IMR-90 (cell line): ENCODE measurements at regions not wholly inside any gene's neighbourhood (a gene's known extent, or its start where the extent isn't known, plus 50 kb on each side); places are given as distances from the start of the nearest gene placed in this dataset.

ENCODE experiments used
- ATAC-seq: fragments of 200-7000 bp; cut with Tn5 transposase; 2 replicates; pipeline ENCODE4 v1.9.1; 2020; ENCODE audit warnings: low read depth, mild to moderate bottlenecking, moderate library complexity
- BruUV-seq: library from RNA; stranded (reverse); fragments of 400-500 nt; replicated peaks from 2 replicates; lab custom pipeline; 2021; lab: Mats Ljungman, UMichigan
- CTCF ChIA-PET: fragments of 300-600 bp; formaldehyde crosslinking; extraction: SDS; loops from one replicate; lab custom pipeline; 2021; ENCODE audit warnings: antibody characterized with exemption; lab: Yijun Ruan, JAX
- POLR2A ChIA-PET: fragments of 300-600 bp; sonication (Branson Sonifier 250); formaldehyde crosslinking; loops from one replicate; lab custom pipeline; 2022; ENCODE audit warnings: antibody characterized with exemption; ENCODE audit not compliant: unreplicated experiment; lab: Charles Lee
- DNase-seq: peaks from one replicate; pipeline ENCODE4 v3.0.0; 2013
- H2AFZ ChIP-seq: replicated peaks from 2 replicates; pipeline ENCODE3; 2013; ENCODE audit warnings: low read length, mild to moderate bottlenecking; ENCODE audit not compliant: poor library complexity
- H2AK5ac ChIP-seq: 2 replicates; pipeline ENCODE4 v1.6.1; 2013; ENCODE audit warnings: low read depth, low read length, inconsistent platforms
- H2AK9ac ChIP-seq: replicated peaks from 2 replicates; pipeline ENCODE3; 2013; ENCODE audit warnings: mild to moderate bottlenecking, low read depth, low read length, moderate library complexity; ENCODE audit not compliant: poor library complexity
- H2BK120ac ChIP-seq: 2 replicates; pipeline ENCODE4 v1.6.1; 2013; ENCODE audit warnings: low read depth, low read length, inconsistent platforms
- H2BK15ac ChIP-seq: 3 replicates; pipeline ENCODE4 v1.6.1; 2013; ENCODE audit warnings: low read depth, low read length, inconsistent platforms
- H2BK20ac ChIP-seq: 2 replicates; pipeline ENCODE4 v1.6.1; 2013; ENCODE audit warnings: low read depth, mild to moderate bottlenecking, inconsistent platforms, low read length, moderate library complexity
- H2BK5ac ChIP-seq: 2 replicates; pipeline ENCODE4 v1.6.1; 2013; ENCODE audit warnings: mild to moderate bottlenecking, low read depth, low read length, inconsistent platforms; ENCODE audit not compliant: poor library complexity, severe bottlenecking
- H3K14ac ChIP-seq: replicated peaks from 2 replicates; pipeline ENCODE4 v1.6.1; 2013; ENCODE audit warnings: low read depth, low read length, inconsistent platforms
- H3K18ac ChIP-seq: 2 replicates; pipeline ENCODE4 v1.6.1; 2013; ENCODE audit warnings: low read depth, low read length, control low read depth
- H3K23ac ChIP-seq: 2 replicates; pipeline ENCODE4 v1.6.1; 2013; ENCODE audit warnings: low read depth, low read length, inconsistent platforms
- H3K27ac ChIP-seq: 2 replicates; pipeline ENCODE4 v1.5.1; 2013; ENCODE audit warnings: mild to moderate bottlenecking, control low read depth, low read length; ENCODE audit not compliant: insufficient read depth
- H3K27me3 ChIP-seq: 2 replicates; pipeline ENCODE4 v1.6.1; 2013; ENCODE audit warnings: low read length; ENCODE audit not compliant: control insufficient read depth, insufficient read depth
- H3K36me3 ChIP-seq: 2 replicates; pipeline ENCODE4 v1.6.1; 2013; ENCODE audit warnings: low read length, mixed read lengths; ENCODE audit not compliant: control insufficient read depth, insufficient read depth
- H3K4ac ChIP-seq: 2 replicates; pipeline ENCODE4 v1.6.1; 2013; ENCODE audit warnings: low read depth, low read length, inconsistent platforms
- H3K4me1 ChIP-seq: 2 replicates; pipeline ENCODE4 v1.6.1; 2013; ENCODE audit warnings: low read length, mixed read lengths; ENCODE audit not compliant: control insufficient read depth, insufficient read depth
- H3K4me2 ChIP-seq: 2 replicates; pipeline ENCODE4 v1.6.1; 2013; ENCODE audit warnings: low read depth, mild to moderate bottlenecking, control low read depth, low read length, moderate library complexity
- H3K4me3 ChIP-seq: 2 replicates; pipeline ENCODE4 v1.5.1; 2013; ENCODE audit warnings: low read depth, mild to moderate bottlenecking, control low read depth, low read length, moderate library complexity; ENCODE audit not compliant: insufficient read depth
- H3K56ac ChIP-seq: 2 replicates; pipeline ENCODE4 v1.6.1; 2013; ENCODE audit warnings: low read length, inconsistent platforms; ENCODE audit not compliant: insufficient read depth; ENCODE audit errors: extremely low read depth
- H3K79me1 ChIP-seq, 2 experiments: 2 replicates each; pipeline ENCODE4 v1.6.1; 2013; ENCODE audit warnings: low read length in 2 of 2, inconsistent platforms in 1 of 2, low read depth in 1 of 2
- H3K9ac ChIP-seq: 2 replicates; pipeline ENCODE4 v1.6.1; 2013; ENCODE audit warnings: low read depth, low read length, control low read depth
- H3K9me1 ChIP-seq: 2 replicates; pipeline ENCODE4 v1.6.1; 2013; ENCODE audit warnings: low read length, inconsistent platforms; ENCODE audit not compliant: insufficient read depth
- H3K9me3 ChIP-seq: 2 replicates; pipeline ENCODE4 v1.6.1; 2013; ENCODE audit warnings: low read length; ENCODE audit not compliant: control insufficient read depth, insufficient read depth
- H4K20me1 ChIP-seq: 2 replicates; pipeline ENCODE4 v1.6.1; 2013; ENCODE audit warnings: low read length, inconsistent platforms; ENCODE audit not compliant: insufficient read depth
- H4K5ac ChIP-seq: 2 replicates; pipeline ENCODE4 v1.6.1; 2013; ENCODE audit warnings: mild to moderate bottlenecking, low read depth, low read length, control low read depth
- H4K8ac ChIP-seq, 2 experiments: 2 replicates each; pipeline ENCODE4 v1.6.1; 2013; ENCODE audit warnings: low read depth in 2 of 2, low read length in 2 of 2, control low read depth in 1 of 2, inconsistent platforms in 1 of 2
- H4K91ac ChIP-seq: 2 replicates; pipeline ENCODE4 v1.6.1; 2013; ENCODE audit warnings: low read depth, low read length, inconsistent platforms; ENCODE audit not compliant: insufficient read depth
- BHLHE40 ChIP-seq: fragments of 150-350 bp; IDR thresholded peaks from 2 replicates; pipeline ENCODE4 v1.6.1; 2016; ENCODE audit warnings: mild to moderate bottlenecking, low read depth, low read length
- CEBPB ChIP-seq: IDR thresholded peaks from 2 replicates; pipeline ENCODE4 v1.6.1; 2012; ENCODE audit warnings: low read depth, low read length, improper control_type of control experiment
- CHD1 ChIP-seq: IDR thresholded peaks from 2 replicates; pipeline ENCODE4 v1.6.1; 2012; ENCODE audit warnings: low read depth, low read length, improper control_type of control experiment
- FOS ChIP-seq: fragments of 150-350 bp; IDR thresholded peaks from 2 replicates; pipeline ENCODE4 v1.6.1; 2016; ENCODE audit warnings: low read depth, low read length
- MAFK ChIP-seq: IDR thresholded peaks from 2 replicates; pipeline ENCODE4 v1.6.1; 2012; ENCODE audit warnings: low read depth, low read length, improper control_type of control experiment
- MAZ ChIP-seq: IDR thresholded peaks from 2 replicates; pipeline ENCODE4 v1.6.1; 2012; ENCODE audit warnings: low read depth, mild to moderate bottlenecking, low read length, improper control_type of control experiment, moderate library complexity, borderline replicate concordance
- MXI1 ChIP-seq: IDR thresholded peaks from 2 replicates; pipeline ENCODE4 v1.6.1; 2012; ENCODE audit warnings: low read depth, mild to moderate bottlenecking, low read length, moderate library complexity, borderline replicate concordance
- NFE2L2 ChIP-seq: fragments of 150-350 bp; IDR thresholded peaks from 2 replicates; pipeline ENCODE4 v1.6.1; 2016; ENCODE audit warnings: low read depth, mild to moderate bottlenecking, low read length
- POLR2A ChIP-seq: IDR thresholded peaks from 2 replicates; pipeline ENCODE4 v1.6.1; 2012; ENCODE audit warnings: mild to moderate bottlenecking, low read depth, low read length
- RAD21 ChIP-seq: IDR thresholded peaks from 2 replicates; pipeline ENCODE4 v1.6.1; 2012; ENCODE audit warnings: low read length, improper control_type of control experiment
- RCOR1 ChIP-seq: IDR thresholded peaks from 2 replicates; pipeline ENCODE4 v1.6.1; 2012; ENCODE audit warnings: mild to moderate bottlenecking, low read length, improper control_type of control experiment; ENCODE audit not compliant: insufficient replicate concordance
- RFX5 ChIP-seq: IDR thresholded peaks from 2 replicates; pipeline ENCODE4 v1.8.0; 2012; ENCODE audit warnings: low read depth, mild to moderate bottlenecking, low read length, moderate library complexity
- SMC3 ChIP-seq: fragments of 150-350 bp; IDR thresholded peaks from 2 replicates; pipeline ENCODE4 v1.6.1; 2016; ENCODE audit warnings: low read depth, mild to moderate bottlenecking, antibody characterized with exemption, low read length, moderate library complexity
- whole genome bisulfite sequencing, 2 experiments: methylation state at CpG; one replicate each; pipeline versions ENCODE4 v1.1.5 to v1.1.7; 2013; ENCODE audit warnings: missing lambda C conversion rate in 2 of 2; ENCODE audit not compliant: insufficient read length in 1 of 2; ENCODE audit errors: extremely low coverage in 2 of 2; 5-methylcytosine and 5-hydroxymethylcytosine counted together
- dilution Hi-C: fragments of 300-500 bp; cut with HindIII; formaldehyde crosslinking; loops from one replicate; pipeline ENCODE4 v1.14.3; 2018; ENCODE audit warnings: low sequenced_read_pairs; ENCODE audit not compliant: unreplicated experiment
- in situ Hi-C: fragments of 300-500 bp; cut with MboI; formaldehyde crosslinking; loops from 3 replicates; pipeline ENCODE4 v1.14.3; 2019; ENCODE audit warnings: low sequenced_read_pairs, inconsistent platforms, mixed read lengths
- intact Hi-C: fragments of 100-400 bp; cut with micrococcal nuclease; formaldehyde crosslinking; loops from 2 replicates; pipeline ENCODE4 v1.10.0; 2022
- TF ChIP-seq, protein P1 (sequence below): fragments of 150-350 bp; IDR thresholded peaks from 2 replicates; pipeline ENCODE4 v1.6.1; 2017; ENCODE audit warnings: mild to moderate bottlenecking, antibody characterized with exemption, low read length, low read depth
- TF ChIP-seq, protein P2 (sequence below): fragments of 150-350 bp; IDR thresholded peaks from 2 replicates; pipeline ENCODE4 v1.6.1; 2016; ENCODE audit warnings: low read depth, mild to moderate bottlenecking, low read length, moderate library complexity, borderline replicate concordance
- TF ChIP-seq, protein P3 (sequence below): conservative IDR thresholded peaks from 2 replicates; pipeline ENCODE4 v1.5.1; 2012; ENCODE audit warnings: mild to moderate bottlenecking, low read depth, low read length, improper control_type of control experiment

DNA sequence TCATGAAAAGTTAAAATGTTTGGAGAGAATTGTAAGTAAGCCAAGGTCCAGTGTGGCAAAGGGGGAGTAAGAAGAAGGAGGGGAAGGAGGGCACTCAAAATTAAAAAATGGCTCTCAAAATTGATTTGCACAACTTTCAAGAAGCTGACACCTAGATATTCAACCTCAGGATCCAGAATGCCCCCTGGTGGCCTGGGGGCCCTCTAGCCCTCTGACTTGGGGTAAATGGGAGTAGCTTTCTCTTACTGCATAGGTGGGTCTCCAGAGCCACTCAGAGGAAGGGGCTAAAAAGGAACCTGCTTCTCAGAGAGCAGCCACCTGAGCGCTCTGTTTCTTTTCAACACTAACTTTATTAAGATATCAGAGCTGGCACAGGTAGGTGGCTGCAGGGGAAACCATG, 968.5 kb downstream of the BCL11A start:
- Histone ChIP-seq H3K9me3 (peaks cover 6% of the 10 kb centered on the region; the same call in 1 of the 2 replicates), H3K9me1 (no peaks in the 10 kb centered on the region), H3K4me3 (no peak overlapping the region), H2BK120ac (no peak overlapping the region), H3K4me1 (no peaks in the 10 kb centered on the region), H2BK5ac (no peak overlapping the region), H3K36me3 (no peaks in the 10 kb centered on the region), H4K5ac (no peak overlapping the region), H4K91ac (no peak overlapping the region), H3K27ac (no peak overlapping the region), H3K14ac (no peak overlapping the region), H3K9ac (no peak overlapping the region), H4K8ac (no peak overlapping the region), H2AK9ac (no peak overlapping the region), H2AFZ (no peak overlapping the region), H3K79me1 (no peaks in the 10 kb centered on the region), H3K18ac (no peak overlapping the region), H4K20me1 (no peaks in the 10 kb centered on the region), H2BK20ac (no peak overlapping the region), H2AK5ac (no peak overlapping the region), H3K4ac (no peak overlapping the region), H3K56ac (no peak overlapping the region), H3K27me3 (no peaks in the 10 kb centered on the region), H2BK15ac (no peak overlapping the region), H3K23ac (no peak overlapping the region), H3K4me2 (no peak overlapping the region)
- WGBS, 2 experiments = no CpG with 5 or more reads among the region's 1 CpG
- TF ChIP-seq, protein P1, sequence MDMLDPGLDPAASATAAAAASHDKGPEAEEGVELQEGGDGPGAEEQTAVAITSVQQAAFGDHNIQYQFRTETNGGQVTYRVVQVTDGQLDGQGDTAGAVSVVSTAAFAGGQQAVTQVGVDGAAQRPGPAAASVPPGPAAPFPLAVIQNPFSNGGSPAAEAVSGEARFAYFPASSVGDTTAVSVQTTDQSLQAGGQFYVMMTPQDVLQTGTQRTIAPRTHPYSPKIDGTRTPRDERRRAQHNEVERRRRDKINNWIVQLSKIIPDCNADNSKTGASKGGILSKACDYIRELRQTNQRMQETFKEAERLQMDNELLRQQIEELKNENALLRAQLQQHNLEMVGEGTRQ = no peak
- TF ChIP-seq RFX5 = no peak
- no peak for TF ChIP-seq MXI1
- TF ChIP-seq SMC3 = no peak
- TF ChIP-seq FOS = no peak
- TF ChIP-seq CHD1 = no peak
- TF ChIP-seq MAFK = no peak
- TF ChIP-seq, protein P2, sequence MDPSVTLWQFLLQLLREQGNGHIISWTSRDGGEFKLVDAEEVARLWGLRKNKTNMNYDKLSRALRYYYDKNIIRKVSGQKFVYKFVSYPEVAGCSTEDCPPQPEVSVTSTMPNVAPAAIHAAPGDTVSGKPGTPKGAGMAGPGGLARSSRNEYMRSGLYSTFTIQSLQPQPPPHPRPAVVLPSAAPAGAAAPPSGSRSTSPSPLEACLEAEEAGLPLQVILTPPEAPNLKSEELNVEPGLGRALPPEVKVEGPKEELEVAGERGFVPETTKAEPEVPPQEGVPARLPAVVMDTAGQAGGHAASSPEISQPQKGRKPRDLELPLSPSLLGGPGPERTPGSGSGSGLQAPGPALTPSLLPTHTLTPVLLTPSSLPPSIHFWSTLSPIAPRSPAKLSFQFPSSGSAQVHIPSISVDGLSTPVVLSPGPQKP = no peak
- TF ChIP-seq CEBPB = no peak
- TF ChIP-seq NFE2L2 = no peak
- TF ChIP-seq, protein P3, sequence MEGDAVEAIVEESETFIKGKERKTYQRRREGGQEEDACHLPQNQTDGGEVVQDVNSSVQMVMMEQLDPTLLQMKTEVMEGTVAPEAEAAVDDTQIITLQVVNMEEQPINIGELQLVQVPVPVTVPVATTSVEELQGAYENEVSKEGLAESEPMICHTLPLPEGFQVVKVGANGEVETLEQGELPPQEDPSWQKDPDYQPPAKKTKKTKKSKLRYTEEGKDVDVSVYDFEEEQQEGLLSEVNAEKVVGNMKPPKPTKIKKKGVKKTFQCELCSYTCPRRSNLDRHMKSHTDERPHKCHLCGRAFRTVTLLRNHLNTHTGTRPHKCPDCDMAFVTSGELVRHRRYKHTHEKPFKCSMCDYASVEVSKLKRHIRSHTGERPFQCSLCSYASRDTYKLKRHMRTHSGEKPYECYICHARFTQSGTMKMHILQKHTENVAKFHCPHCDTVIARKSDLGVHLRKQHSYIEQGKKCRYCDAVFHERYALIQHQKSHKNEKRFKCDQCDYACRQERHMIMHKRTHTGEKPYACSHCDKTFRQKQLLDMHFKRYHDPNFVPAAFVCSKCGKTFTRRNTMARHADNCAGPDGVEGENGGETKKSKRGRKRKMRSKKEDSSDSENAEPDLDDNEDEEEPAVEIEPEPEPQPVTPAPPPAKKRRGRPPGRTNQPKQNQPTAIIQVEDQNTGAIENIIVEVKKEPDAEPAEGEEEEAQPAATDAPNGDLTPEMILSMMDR = no peak
- TF ChIP-seq RCOR1 = no peak
- no peak for TF ChIP-seq POLR2A
- no peak for TF ChIP-seq MAZ
- no peak for TF ChIP-seq RAD21
- TF ChIP-seq BHLHE40 = no peak
- in situ Hi-C loops = no loop called here
- BruUV-seq = no TSS peak
- dilution Hi-C loops = no loop called here
- intact Hi-C loops = no loop called here
- ChIA-PET CTCF (interaction anchor here (0.6 kb wide), 1 partner anchor 1830 kb away, joined by 8 read pairs; no protein-coding TSS in a partner anchor), POLR2A (no interaction called here)
- DNase-seq = no peak
- ATAC-seq = no peak
